ENCODE measurements at regions not wholly inside any gene's neighbourhood (a gene's known extent, or its start where the extent isn't known, plus 50 kb on each side); places are given as distances from the start of the nearest gene placed in this dataset.

- no peak for DNase-seq
These were observed 96.0 kb upstream of the PRDM1 start for GRCh38 chr6:105990151-105990550.

GRCh38 chr6:105988812-105989577 lies 97.1 kb upstream of the PRDM1 start:
- DNase-seq: no peak

DNA sequence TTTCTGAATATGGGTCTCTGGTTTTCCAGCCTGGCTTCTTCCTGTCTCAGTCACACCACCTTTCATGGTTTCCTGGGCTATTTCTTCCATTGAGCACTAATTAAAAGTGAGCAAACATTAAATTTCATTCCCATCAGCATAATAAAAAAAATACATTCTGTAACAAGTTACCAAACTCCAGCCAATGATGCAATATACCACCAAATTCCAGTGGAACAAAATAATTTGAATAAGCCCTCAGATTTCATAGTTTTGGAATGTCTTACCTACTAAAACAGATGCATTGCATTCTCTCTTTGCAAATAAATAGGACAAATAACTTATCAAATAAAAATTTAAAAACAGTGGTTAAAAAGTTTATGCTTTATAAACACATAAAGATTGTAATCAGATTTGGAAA lies 97.8 kb upstream of the PRDM1 start:
- DNase-seq: no peak

DNA sequence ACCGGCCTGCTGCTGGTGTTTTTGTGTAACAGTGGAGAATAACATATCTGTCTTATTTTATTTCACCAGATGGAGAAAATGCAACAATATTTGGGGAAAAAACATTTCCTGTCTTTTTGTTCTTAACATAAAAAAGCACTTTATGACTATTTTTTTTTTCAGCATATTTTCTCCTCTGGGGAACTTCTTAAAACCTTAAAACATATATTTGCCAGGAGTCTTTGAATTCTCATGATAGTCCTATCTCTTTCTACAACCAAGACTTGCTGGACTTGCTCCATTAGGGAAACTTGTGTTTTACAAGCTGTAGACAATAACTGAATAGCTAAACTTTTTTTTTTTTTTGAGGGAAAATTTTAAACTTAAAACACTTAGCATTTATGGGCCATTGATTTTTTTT lies 98.6 kb upstream of the PRDM1 start:
- DNase-seq: no peak

GRCh38 chr6:105986998-105987397 lies 99.1 kb upstream of the PRDM1 start:
- DNase-seq: no peak

DNA sequence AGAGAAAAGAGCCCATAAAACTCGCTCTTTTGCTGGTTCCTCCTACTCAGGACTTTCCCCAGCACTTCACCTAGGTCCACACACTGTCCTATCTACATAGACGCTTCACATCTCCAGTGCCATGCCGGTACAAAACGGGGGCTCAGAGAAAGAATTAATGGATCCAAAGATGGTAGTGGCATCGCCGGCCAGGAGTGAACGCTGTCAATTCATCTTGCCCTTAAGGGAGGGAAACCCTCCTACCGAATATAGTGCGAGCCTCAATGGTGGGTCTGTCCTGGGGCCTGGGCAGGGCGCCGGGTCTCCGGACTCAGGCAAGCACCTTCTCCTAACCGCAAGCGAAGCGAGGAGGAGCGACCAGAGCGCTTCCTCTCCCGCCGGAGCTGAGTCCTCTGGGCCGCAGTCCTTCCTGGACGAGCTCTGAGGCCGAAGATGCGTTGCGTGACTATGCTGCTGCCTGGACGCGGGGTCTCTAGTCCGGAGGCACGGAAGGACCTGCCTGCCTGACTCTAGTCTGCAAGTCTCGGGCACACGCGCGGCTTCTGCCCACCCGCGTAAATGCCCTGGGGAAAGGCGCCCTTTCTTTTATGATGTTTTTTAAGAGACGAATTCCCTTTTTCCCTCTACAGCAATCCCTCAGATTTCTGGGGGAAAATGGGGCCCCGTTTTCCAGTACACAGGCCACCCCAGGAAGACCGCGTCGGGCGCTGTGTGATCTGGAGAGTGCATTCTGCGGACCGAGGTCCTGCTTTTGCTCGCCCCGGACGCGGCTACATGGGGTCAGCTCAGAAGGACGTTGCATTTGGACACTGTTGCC lies 100.1 kb upstream of the PRDM1 start:
- DNase-seq: no peak

- DNase-seq: peak; percentile 66
These were observed 100.9 kb upstream of the PRDM1 start for GRCh38 chr6:105985098-105985815.

DNA sequence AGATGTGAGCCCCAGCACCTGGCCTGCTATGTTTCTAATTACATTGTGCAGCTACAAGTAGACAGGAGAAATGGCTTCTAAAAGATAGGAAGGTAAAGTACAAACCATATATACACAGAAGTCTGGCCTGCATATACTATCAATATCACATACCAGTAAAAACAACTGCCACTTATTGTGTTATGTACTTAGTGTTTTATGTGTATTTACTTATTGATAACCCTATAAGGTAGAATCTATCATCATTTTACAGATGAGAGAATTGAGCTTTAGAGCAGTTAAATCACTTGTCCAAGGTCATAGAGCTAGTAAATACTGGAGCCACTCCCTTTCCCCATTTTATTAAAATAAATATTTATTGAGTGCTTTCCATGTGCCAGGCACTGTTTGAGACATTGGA lies 102.4 kb upstream of the PRDM1 start:
- DNase-seq: no peak

DNA sequence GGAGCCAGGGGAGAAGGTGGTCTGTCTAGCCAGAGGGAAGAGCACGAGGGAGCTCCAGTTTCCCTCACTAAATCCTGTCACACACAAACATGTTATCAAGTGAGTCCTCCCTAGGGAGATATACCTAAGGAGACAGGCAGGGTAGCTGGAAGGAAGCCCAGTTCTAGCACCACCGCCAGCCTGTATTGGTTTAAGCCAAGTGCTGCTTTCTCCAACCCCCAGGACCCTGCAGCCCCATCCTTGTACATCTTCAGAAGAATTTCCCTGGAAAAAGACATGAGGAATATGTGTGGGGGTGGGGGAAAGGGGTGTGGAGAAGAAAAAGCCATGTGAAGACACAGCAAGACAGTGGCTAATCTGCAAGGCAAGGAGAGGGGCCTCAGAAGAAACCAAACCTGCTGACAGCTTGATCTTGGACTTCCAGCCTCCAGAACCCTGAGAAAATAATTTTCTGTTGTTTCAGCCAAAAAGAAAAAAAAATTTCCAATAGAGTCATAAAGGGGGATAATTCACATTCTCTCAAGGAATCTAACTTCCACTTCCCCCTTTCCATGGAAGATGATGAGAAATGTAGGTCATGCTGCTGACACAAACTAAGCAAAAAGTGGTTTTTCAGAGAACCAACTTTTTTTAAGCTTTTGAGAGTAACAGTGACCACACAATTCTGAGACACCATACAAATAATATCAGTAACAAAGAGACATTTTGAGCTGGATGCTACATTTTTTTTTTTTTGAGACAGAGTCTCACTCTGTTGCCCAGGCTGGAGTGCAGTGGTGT lies 103.2 kb upstream of the PRDM1 start:
- DNase-seq: peak; percentile 57

DNA sequence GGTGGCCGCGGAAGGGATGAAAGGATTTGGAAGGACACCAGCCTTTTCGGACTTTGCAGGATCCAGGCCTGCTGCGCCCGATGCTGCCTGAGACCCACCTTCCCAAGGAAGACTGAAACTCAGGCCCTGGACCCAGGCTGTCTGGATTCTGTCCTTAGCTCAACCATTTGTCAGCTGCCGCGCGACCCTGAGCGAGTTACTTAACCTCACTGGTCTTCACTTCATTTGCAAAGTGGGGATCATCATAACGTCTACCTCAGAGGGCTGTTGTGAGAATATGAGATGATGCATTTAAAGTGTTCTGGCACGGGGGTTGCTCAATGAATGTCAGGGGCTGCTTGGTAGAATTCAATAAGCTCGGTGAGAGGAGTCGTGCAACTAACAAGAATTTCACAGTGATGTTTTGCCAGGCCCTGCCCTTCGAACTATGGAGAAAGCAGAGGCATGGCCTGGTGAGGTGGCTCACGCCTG lies 104.2 kb upstream of the PRDM1 start:
- no peak for DNase-seq

GRCh38 chr6:105981002-105981887 lies 104.9 kb upstream of the PRDM1 start:
- DNase-seq: no peak

DNA sequence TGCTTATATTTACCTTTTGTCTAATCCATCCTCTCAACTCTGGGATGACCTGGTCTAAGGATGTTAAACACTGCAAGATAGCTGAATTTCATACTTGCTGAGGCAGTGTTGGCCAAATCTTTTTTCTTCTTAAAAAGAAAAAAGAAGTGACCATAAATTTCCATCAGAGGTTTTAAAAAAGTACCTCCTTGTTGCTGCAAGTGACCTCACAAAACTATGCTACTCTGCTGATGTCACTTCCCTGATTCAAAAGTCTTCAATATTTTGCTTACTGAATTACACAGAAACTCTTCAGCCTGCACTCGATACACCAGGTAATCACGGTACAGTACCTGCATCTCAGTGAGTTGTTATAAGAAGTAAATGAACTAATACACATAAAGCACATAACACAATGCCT lies 107.2 kb upstream of the PRDM1 start:
- DNase-seq: no peak

DNA sequence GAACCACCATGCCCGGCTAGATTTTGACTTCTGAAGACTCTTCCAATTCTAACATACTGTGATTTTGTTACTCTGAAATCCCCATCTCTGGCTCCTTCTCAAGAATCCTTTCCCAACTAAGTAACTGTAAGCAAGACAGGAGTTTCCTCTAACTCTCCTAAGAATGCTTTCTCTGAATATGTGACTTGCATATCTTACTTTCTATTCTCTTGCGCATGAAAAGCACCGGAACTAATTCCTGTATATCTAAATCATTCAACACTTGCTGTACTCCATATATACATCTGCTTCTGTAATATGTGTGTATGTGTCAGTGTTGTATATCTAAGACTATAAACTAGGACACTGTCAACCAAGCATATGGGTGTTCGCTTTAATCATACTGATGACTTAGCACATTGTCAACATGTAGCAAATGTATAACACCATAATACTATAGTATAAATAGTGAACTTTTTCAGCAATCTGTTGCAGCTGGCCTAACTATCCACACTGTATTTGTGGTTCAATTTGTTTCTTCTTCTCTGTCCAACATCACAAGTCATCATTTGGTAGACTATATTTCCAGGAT lies 108.1 kb upstream of the PRDM1 start:
- DNase-seq: no peak

GRCh38 chr6:105974986-105975385 lies 111.2 kb upstream of the PRDM1 start:
- no peak for DNase-seq

DNA sequence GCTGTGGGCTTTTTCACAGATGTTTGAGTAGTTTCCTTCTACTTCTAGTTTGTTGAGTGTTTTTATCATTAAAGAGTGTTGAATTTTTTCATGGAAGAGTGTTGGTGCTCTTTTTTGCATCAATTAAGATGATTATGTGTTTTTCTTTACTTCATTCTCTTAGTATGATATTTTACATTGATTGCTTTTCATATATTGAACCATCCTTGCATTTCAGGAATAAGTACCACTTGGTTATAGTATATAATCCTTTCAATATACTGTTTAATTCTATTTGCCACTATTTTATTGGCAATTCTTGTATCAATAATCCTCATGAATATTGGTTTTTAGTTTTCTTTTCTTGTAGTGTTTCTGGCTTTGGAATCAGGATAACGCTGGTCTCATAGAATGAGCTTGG lies 113.7 kb upstream of the PRDM1 start:
- DNase-seq: no peak

DNA sequence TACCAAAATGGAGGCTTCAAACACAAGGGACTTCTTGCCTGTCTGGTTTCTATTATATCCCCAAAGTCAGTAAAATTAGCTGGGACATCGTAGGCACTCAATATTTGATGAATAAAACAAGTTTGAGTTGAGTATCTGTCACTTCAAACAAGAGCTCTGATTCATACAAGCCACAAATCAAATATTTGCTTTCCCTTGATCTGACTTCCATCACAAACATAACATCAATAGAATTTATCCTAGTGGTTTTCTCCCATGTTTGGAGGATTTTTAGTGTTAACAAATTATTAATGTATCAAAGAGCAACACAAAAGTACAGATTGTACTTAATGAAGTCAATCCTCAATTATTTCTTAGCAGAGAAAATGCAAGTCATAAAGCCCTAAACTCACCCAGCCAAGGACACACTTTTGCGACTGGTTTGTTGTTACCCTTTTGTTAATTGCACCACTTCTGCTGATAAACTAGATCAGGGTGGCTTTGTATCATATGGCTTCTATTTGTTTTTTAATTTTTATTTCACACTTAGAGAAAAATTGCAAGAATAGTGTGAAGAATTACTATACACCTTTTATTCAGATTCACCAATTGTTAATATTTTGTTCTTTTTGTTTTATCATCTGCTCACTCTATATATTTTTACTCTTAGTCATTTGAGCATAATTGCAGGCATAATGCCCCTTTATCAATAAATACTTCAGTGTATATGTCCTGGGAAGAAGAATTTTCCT lies 117.4 kb upstream of the PRDM1 start:
- no peak for DNase-seq

DNA sequence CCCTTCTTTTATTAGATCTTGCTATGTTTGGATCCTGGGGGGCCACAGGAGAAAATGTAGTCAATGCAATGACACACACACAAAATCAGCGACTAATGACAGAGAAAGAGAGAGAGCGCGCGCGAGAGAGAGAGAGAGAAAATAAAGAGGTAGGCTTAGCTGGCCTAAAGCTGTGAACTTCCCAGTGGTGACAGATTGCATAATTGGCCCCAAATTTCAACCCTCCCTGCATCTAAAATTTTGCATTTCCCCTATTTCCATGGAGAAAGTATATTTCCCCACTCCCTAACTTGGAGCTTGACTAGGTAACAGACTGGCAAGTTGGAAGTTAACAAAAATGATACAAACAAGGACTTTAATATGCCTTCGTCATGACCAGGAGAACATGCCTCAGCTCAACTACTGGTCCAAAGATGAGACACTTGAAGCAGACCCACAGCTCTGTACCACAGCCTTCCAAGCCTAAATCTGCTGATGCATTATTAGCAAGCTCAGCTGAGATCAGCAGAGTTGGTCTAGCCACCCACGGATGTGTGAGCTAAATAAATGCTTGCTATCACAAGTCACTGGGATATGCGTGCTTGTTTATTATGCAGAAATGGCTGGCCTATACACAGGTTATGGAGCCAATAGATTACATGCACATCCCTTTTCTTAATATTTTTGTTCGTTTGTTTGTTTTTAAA lies 118.1 kb upstream of the PRDM1 start:
- DNase-seq: no peak

GRCh38 chr6:105966481-105966880 lies 119.7 kb upstream of the PRDM1 start:
- no peak for DNase-seq

- DNase-seq: no peak
These were observed 121.0 kb upstream of the PRDM1 start for GRCh38 chr6:105964979-105965760.

Data from NCI-H345 (cell line).